ENCODE measurements at regions not wholly inside any gene's neighbourhood (a gene's known extent, or its start where the extent isn't known, plus 50 kb on each side); places are given as distances from the start of the nearest gene placed in this dataset.

DNA sequence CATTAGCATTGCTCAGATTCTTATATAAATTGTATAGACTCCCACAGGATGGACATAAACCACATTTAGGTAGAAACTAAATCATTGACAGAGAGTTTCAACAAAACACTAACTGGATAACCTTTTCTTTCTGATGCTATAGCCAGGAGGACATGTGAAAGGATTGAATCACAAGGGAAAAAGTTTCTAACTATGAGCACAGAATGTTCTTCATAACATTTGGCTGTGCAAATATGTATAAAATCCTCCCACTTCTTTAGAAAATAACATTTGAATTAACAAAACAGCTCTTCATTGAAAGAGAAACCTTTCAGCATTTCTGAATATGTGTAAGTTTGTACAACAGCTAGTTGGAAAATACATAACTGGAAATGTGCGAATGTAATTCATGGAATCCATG is 167.3 kb downstream of the TBX15 start:
- TF ChIP-seq, protein P1, sequence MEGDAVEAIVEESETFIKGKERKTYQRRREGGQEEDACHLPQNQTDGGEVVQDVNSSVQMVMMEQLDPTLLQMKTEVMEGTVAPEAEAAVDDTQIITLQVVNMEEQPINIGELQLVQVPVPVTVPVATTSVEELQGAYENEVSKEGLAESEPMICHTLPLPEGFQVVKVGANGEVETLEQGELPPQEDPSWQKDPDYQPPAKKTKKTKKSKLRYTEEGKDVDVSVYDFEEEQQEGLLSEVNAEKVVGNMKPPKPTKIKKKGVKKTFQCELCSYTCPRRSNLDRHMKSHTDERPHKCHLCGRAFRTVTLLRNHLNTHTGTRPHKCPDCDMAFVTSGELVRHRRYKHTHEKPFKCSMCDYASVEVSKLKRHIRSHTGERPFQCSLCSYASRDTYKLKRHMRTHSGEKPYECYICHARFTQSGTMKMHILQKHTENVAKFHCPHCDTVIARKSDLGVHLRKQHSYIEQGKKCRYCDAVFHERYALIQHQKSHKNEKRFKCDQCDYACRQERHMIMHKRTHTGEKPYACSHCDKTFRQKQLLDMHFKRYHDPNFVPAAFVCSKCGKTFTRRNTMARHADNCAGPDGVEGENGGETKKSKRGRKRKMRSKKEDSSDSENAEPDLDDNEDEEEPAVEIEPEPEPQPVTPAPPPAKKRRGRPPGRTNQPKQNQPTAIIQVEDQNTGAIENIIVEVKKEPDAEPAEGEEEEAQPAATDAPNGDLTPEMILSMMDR (IDR thresholded peaks at IDR 0.05): no peak
- TF ChIP-seq POLR2A (IDR thresholded peaks at IDR 0.05): no peak

Measured in esophagus squamous epithelium (tissue), 4 donors.